ENCODE measurements at regions not wholly inside any gene's neighbourhood (a gene's known extent, or its start where the extent isn't known, plus 50 kb on each side); places are given as distances from the start of the nearest gene placed in this dataset.
"Not testable (repeated sequence)": the region's sequence is repeated elsewhere in the genome, so short reads cannot be mapped to it uniquely, and the experiment has no call there.

GRCh38 chr4:188650516-188650915 is 511.3 kb downstream of the TRIML1 start:
- DNase-seq, result no peak

- DNase-seq, result no peak
Measured at GRCh38 chr4:188657365-188657764, 518.1 kb downstream of the TRIML1 start.

GRCh38 chr4:188658958-188659522 is 519.8 kb downstream of the TRIML1 start:
- no peak for DNase-seq

- DNase-seq, result peak in 43 of 58 donors; percentile 4 to 83 (median 41)
Measured at GRCh38 chr4:188660796-188661195, 521.6 kb downstream of the TRIML1 start.

GRCh38 chr4:188661502-188661901 is 522.3 kb downstream of the TRIML1 start:
- DNase-seq, result no peak

GRCh38 chr4:188663369-188663768 is 524.1 kb downstream of the TRIML1 start:
- DNase-seq, result no peak

GRCh38 chr4:188665491-188666457 is 526.5 kb downstream of the TRIML1 start:
- DNase-seq, result peak in 4 of 58 donors; percentile 4 to 11 (median 6)

GRCh38 chr4:188678691-188679090 is 539.5 kb downstream of the TRIML1 start:
- DNase-seq, result not testable (repeated sequence)

- DNase-seq, result no peak
Measured at GRCh38 chr4:188680004-188680666, 540.9 kb downstream of the TRIML1 start.

- DNase-seq, result no peak
Measured at GRCh38 chr4:188680667-188681063, 541.4 kb downstream of the TRIML1 start.

GRCh38 chr4:188682321-188682720 is 543.1 kb downstream of the TRIML1 start:
- no peak for DNase-seq

GRCh38 chr4:188683571-188683970 is 544.3 kb downstream of the TRIML1 start:
- no peak for DNase-seq

- DNase-seq, result no peak
Measured at GRCh38 chr4:188688956-188689355, 549.7 kb downstream of the TRIML1 start.

GRCh38 chr4:188691811-188692210 is 552.6 kb downstream of the TRIML1 start:
- DNase-seq, result no peak

GRCh38 chr4:188695261-188695660 is 556.0 kb downstream of the TRIML1 start:
- no peak for DNase-seq

- no peak for DNase-seq
Measured at GRCh38 chr4:188697243-188697642, 558.0 kb downstream of the TRIML1 start.

- DNase-seq, result no peak
Measured at GRCh38 chr4:188701952-188702351, 562.7 kb downstream of the TRIML1 start.

- no peak for DNase-seq
Measured at GRCh38 chr4:188704288-188704687, 565.0 kb downstream of the TRIML1 start.

GRCh38 chr4:188707036-188707435 is 567.8 kb downstream of the TRIML1 start:
- no peak for DNase-seq

GRCh38 chr4:188714501-188714900 is 575.3 kb downstream of the TRIML1 start:
- no peak for DNase-seq

GRCh38 chr4:188714907-188715306 is 575.7 kb downstream of the TRIML1 start:
- no peak for DNase-seq

- no peak for DNase-seq
Measured at GRCh38 chr4:188717661-188718060, 578.4 kb downstream of the TRIML1 start.

All from anterior cingulate cortex (tissue), 58 donors.